HCT116 (cell line): ENCODE measurements at regions not wholly inside any gene's neighbourhood (a gene's known extent, or its start where the extent isn't known, plus 50 kb on each side); places are given as distances from the start of the nearest gene placed in this dataset.

ENCODE experiments used
- ATAC-seq: fragments of 200-7000 bp; cut with Tn5 transposase; 2 replicates; pipeline ENCODE4 v1.9.1; 2020; ENCODE audit warnings: mild to moderate bottlenecking, moderate library complexity
- BruUV-seq: library from RNA; stranded (reverse); fragments of 400-500 nt; replicated peaks from 2 replicates; lab custom pipeline; 2021; lab: Mats Ljungman, UMichigan
- CTCF ChIA-PET: fragments of 300-600 bp; sonication (Branson Sonifier 250); formaldehyde crosslinking; loops from one replicate; lab custom pipeline; 2021; ENCODE audit warnings: antibody characterized with exemption; lab: Charles Lee
- POLR2A ChIA-PET: fragments of 300-600, 350-600 bp; sonication (Branson Sonifier 250); formaldehyde crosslinking; loops from one replicate; lab custom pipeline; 2021; ENCODE audit warnings: antibody characterized with exemption; lab: Charles Lee
- RAD21 ChIA-PET, 2 experiments: fragments of 300-600 bp; sonication (Branson Sonifier 250); formaldehyde crosslinking; loops; one replicate each; lab custom pipeline; 2023; ENCODE audit warnings: low total read pairs in 2 of 2; ENCODE audit not compliant: uncharacterized antibody in 2 of 2, unreplicated experiment in 2 of 2, low non-redundant PET in 1 of 2; lab: Charles Lee
- DNase-seq: peaks from one replicate; pipeline ENCODE4 v3.0.0-alpha.2; 2010; ENCODE audit warnings: low read depth, low spot score
- H2AFZ ChIP-seq: fragments of 200-600 bp; shearing (Covaris generic), sonication (generic); 2 replicates; pipeline ENCODE4 v1.6.1; 2017; ENCODE audit warnings: low read depth, mixed run types, mixed read lengths, antibody characterized with exemption, low read length; ENCODE audit not compliant: poor library complexity, severe bottlenecking
- H3K27ac ChIP-seq: 2 replicates; pipeline ENCODE4 v1.5.1; 2012; ENCODE audit warnings: low read depth, low read length
- H3K27me3 ChIP-seq: fragments of 200-600 bp; sonication (generic); 2 replicates; pipeline ENCODE4 v1.6.1; 2016; ENCODE audit warnings: mixed run types, low read length, mixed read lengths; ENCODE audit not compliant: insufficient read depth
- H3K36me3 ChIP-seq, 2 experiments: fragments of 200-500 bp in 1 of 2; fragments of 200-600 bp in 1 of 2; sonication (Bioruptor generic) in 1 of 2; sonication (generic) in 1 of 2; 2 replicates each; pipeline versions ENCODE4 v1.5.1 to v1.6.1; 2014 to 2016; ENCODE audit warnings: low read length in 2 of 2, inconsistent platforms in 1 of 2, mixed read lengths in 1 of 2, mixed run types in 1 of 2; ENCODE audit not compliant: insufficient read depth in 2 of 2, control insufficient read depth in 1 of 2
- H3K4me1 ChIP-seq, 2 experiments: fragments of 200-600 bp in 1 of 2; sonication (generic) in 1 of 2; 2 replicates each; pipeline versions ENCODE4 v1.5.1 to v1.6.1; 2012 to 2017; ENCODE audit warnings: low read length in 2 of 2, inconsistent platforms in 1 of 2, mild to moderate bottlenecking in 1 of 2, mixed read lengths in 1 of 2, mixed run types in 1 of 2, moderate library complexity in 1 of 2; ENCODE audit not compliant: insufficient read depth in 2 of 2, control insufficient read depth in 1 of 2
- H3K4me2 ChIP-seq: fragments of 200-600 bp; sonication (generic); 2 replicates; pipeline ENCODE4 v1.6.1; 2017; ENCODE audit warnings: mixed run types, low read length, mixed read lengths
- H3K4me3 ChIP-seq, 2 experiments: fragments of 200-600 bp in 1 of 2; sonication (generic) in 1 of 2; replicated peaks in 1 of 2; 2 replicates each; pipeline ENCODE4 v1.5.1; 2011 to 2016; ENCODE audit warnings: low read length in 2 of 2, control low read depth in 1 of 2, low read depth in 1 of 2, mild to moderate bottlenecking in 1 of 2, mixed read lengths in 1 of 2, mixed run types in 1 of 2
- H3K79me2 ChIP-seq: fragments of 200-600 bp; sonication (generic); 2 replicates; pipeline ENCODE4 v1.6.1; 2017; ENCODE audit warnings: mild to moderate bottlenecking, mixed run types, low read length, moderate library complexity, mixed read lengths; ENCODE audit not compliant: insufficient read depth
- H3K9ac ChIP-seq: fragments of 200-600 bp; sonication (generic); 2 replicates; pipeline ENCODE4 v1.6.1; 2016; ENCODE audit warnings: low read length, mixed read lengths
- H3K9me2 ChIP-seq: fragments of 200-600 bp; sonication (generic), shearing (Covaris generic); 2 replicates; pipeline ENCODE4 v1.6.1; 2017; ENCODE audit warnings: mixed run types, mild to moderate bottlenecking, moderate library complexity; ENCODE audit not compliant: insufficient read depth
- H3K9me3 ChIP-seq, 2 experiments: fragments of 200-500 bp in 1 of 2; fragments of 200-600 bp in 1 of 2; sonication (Bioruptor generic) in 1 of 2; sonication (generic) in 1 of 2; 2 replicates each; pipeline ENCODE4 v1.6.1; 2014 to 2017; ENCODE audit warnings: low read length in 2 of 2, mixed read lengths in 2 of 2, inconsistent platforms in 1 of 2, low read depth in 1 of 2, mild to moderate bottlenecking in 1 of 2, mixed run types in 1 of 2, moderate library complexity in 1 of 2; ENCODE audit not compliant: control insufficient read depth in 1 of 2, insufficient read depth in 1 of 2
- H4K20me1 ChIP-seq: fragments of 200-600 bp; sonication (generic), shearing (Covaris generic); 2 replicates; pipeline ENCODE4 v1.6.1; 2017; ENCODE audit warnings: mixed run types, mild to moderate bottlenecking, moderate library complexity; ENCODE audit not compliant: insufficient read depth
- CBX3 ChIP-seq: IDR thresholded peaks from 2 replicates; pipeline ENCODE4 v1.6.1; 2012; ENCODE audit warnings: low read depth
- CEBPB ChIP-seq: IDR thresholded peaks from 2 replicates; pipeline ENCODE4 v1.6.1; 2012; ENCODE audit warnings: low read depth
- EGR1 ChIP-seq: IDR thresholded peaks from 2 replicates; pipeline ENCODE4 v1.6.1; 2012; ENCODE audit warnings: low read depth
- ELF1 ChIP-seq: IDR thresholded peaks from 2 replicates; pipeline ENCODE4 v1.6.1; 2012; ENCODE audit warnings: low read depth, borderline replicate concordance
- EZH2phosphoT487 ChIP-seq: fragments of 200-600 bp; IDR thresholded peaks from 2 replicates; pipeline ENCODE4 v1.6.1; 2018; ENCODE audit warnings: antibody characterized with exemption, borderline replicate concordance
- JUND ChIP-seq: IDR thresholded peaks from 2 replicates; pipeline ENCODE4 v1.6.1; 2012
- MAX ChIP-seq: IDR thresholded peaks from 2 replicates; pipeline ENCODE4 v1.6.1; 2012
- POLR2AphosphoS5 ChIP-seq: IDR thresholded peaks from 2 replicates; pipeline ENCODE4 v1.6.1; 2011; ENCODE audit warnings: mild to moderate bottlenecking, low read depth, low read length, moderate library complexity
- REST ChIP-seq: IDR thresholded peaks from 2 replicates; pipeline ENCODE4 v1.6.1; 2012; ENCODE audit warnings: low read depth
- SP1 ChIP-seq: IDR thresholded peaks from 2 replicates; pipeline ENCODE4 v1.6.1; 2012; ENCODE audit warnings: low read depth
- intact Hi-C: fragments of 100-400 bp; cut with micrococcal nuclease; formaldehyde crosslinking; loops from 2 replicates; pipeline ENCODE4 v1.10.0; 2022

- TF ChIP-seq EZH2phosphoT487 (no peak), SP1 (no peak), EGR1 (no peak), JUND (no peak), CBX3 (no peak), CEBPB (no peak), ELF1 (no peak), POLR2AphosphoS5 (no peak)
- TF ChIP-seq, all 23 proteins: peak for 0
- no peak overlapping the region for H3K9ac ChIP-seq
- ChIA-PET POLR2A (no interaction called here), RAD21 (no interaction called here), CTCF (no interaction called here)
- no peak overlapping the region for H3K27ac ChIP-seq
- no peaks in the 10 kb centered on the region for H3K27me3 ChIP-seq
- DNase-seq: no peak
- no peaks in the 10 kb centered on the region for H3K9me2 ChIP-seq
- no peaks in the 10 kb centered on the region for H3K4me1 ChIP-seq
- no peaks in the 10 kb centered on the region for H4K20me1 ChIP-seq
- no peak overlapping the region for H3K4me3 ChIP-seq
- no TSS peak for BruUV-seq
- no peak overlapping the region for H2AFZ ChIP-seq
- no peaks in the 10 kb centered on the region for H3K79me2 ChIP-seq
- no peak for ATAC-seq
- no peaks in the 10 kb centered on the region for H3K36me3 ChIP-seq
- H3K9me3 ChIP-seq: peaks cover 0 to 19% of the 10 kb centered on the region in 2 experiments; a peak in 1 of 4 replicates
- no peak overlapping the region for H3K4me2 ChIP-seq
- intact Hi-C loops: no loop called here
Measured at GRCh38 chr5:165086465-165086864, 1581.0 kb downstream of the MAT2B start.

GRCh38 chr5:165094782-165095181 lies 1589.4 kb downstream of the MAT2B start:
- no peak overlapping the region for H3K9ac ChIP-seq

More at GRCh38 chr5:165094782-165095181, 1589.4 kb downstream of the MAT2B start:
- intact Hi-C loops: no loop called here
- no peak overlapping the region for H3K4me3 ChIP-seq
- H2AFZ ChIP-seq: no peak overlapping the region
- ChIA-PET RAD21 (no interaction called here), POLR2A (no interaction called here), CTCF (no interaction called here)
- no peaks in the 10 kb centered on the region for H4K20me1 ChIP-seq
- TF ChIP-seq REST (no peak), MAX (no peak)
- no peaks in the 10 kb centered on the region for H3K4me1 ChIP-seq
- no peaks in the 10 kb centered on the region for H3K9me2 ChIP-seq
- H3K36me3 ChIP-seq: no peaks in the 10 kb centered on the region
- no peaks in the 10 kb centered on the region for H3K79me2 ChIP-seq
- H3K9me3 ChIP-seq: peaks cover 0 to 8% of the 10 kb centered on the region in 2 experiments; a peak in 1 of 4 replicates
- H3K27ac ChIP-seq: no peak overlapping the region
- ATAC-seq (no peak), DNase-seq (no peak)
- no TSS peak for BruUV-seq
- no peak overlapping the region for H3K4me2 ChIP-seq
- H3K27me3 ChIP-seq: no peaks in the 10 kb centered on the region
